ENCODE measurements at regions not wholly inside any gene's neighbourhood (a gene's known extent, or its start where the extent isn't known, plus 50 kb on each side); places are given as distances from the start of the nearest gene placed in this dataset.
A peak's percentile ranks its signal among the peaks of the same experiment; 100 is the strongest.

- no peak for TF ChIP-seq POLR2A (IDR thresholded peaks at IDR 0.05; ENCODE audit: low read depth, low read length)
- DNase-seq (ENCODE audit: insufficient read length, low spot score) (no peak), FAIRE-seq (no peak)
Measured at GRCh38 chr1:106688446-106688845, 368.0 kb upstream of the PRMT6 start.

- TF ChIP-seq POLR2A (IDR thresholded peaks at IDR 0.05; ENCODE audit: low read depth, low read length), result no peak
- FAIRE-seq, result no peak
- no peak for DNase-seq (ENCODE audit: insufficient read length, low spot score)
Measured at GRCh38 chr1:106698660-106699059, 357.8 kb upstream of the PRMT6 start.

- DNase-seq (ENCODE audit: insufficient read length, low spot score) (no peak), FAIRE-seq (no peak)
- TF ChIP-seq POLR2A (IDR thresholded peaks at IDR 0.05; ENCODE audit: low read depth, low read length), result no peak
Measured at GRCh38 chr1:106699433-106699832, 357.0 kb upstream of the PRMT6 start.

GRCh38 chr1:106700211-106700610 lies 356.3 kb upstream of the PRMT6 start:
- DNase-seq (ENCODE audit: insufficient read length, low spot score) (no peak), FAIRE-seq (no peak)
- no peak for TF ChIP-seq POLR2A (IDR thresholded peaks at IDR 0.05; ENCODE audit: low read depth, low read length)

GRCh38 chr1:106705971-106706370 lies 350.5 kb upstream of the PRMT6 start:
- no peak for TF ChIP-seq POLR2A (IDR thresholded peaks at IDR 0.05; ENCODE audit: low read depth, low read length)
- no peak for FAIRE-seq
- DNase-seq (ENCODE audit: insufficient read length, low spot score), result no peak

GRCh38 chr1:106717591-106717990 lies 338.9 kb upstream of the PRMT6 start:
- TF ChIP-seq POLR2A (IDR thresholded peaks at IDR 0.05; ENCODE audit: low read depth, low read length), result no peak
- DNase-seq (ENCODE audit: insufficient read length, low spot score) (no peak), FAIRE-seq (no peak)

GRCh38 chr1:106721790-106722189 lies 334.7 kb upstream of the PRMT6 start:
- no peak for TF ChIP-seq POLR2A (IDR thresholded peaks at IDR 0.05; ENCODE audit: low read depth, low read length)
- FAIRE-seq (no peak), DNase-seq (ENCODE audit: insufficient read length, low spot score) (no peak)

- no peak for TF ChIP-seq POLR2A (IDR thresholded peaks at IDR 0.05; ENCODE audit: low read depth, low read length)
- FAIRE-seq (no peak), DNase-seq (ENCODE audit: insufficient read length, low spot score) (no peak)
Measured at GRCh38 chr1:106722466-106722865, 334.0 kb upstream of the PRMT6 start.

GRCh38 chr1:106727171-106727570 lies 329.3 kb upstream of the PRMT6 start:
- FAIRE-seq (peak; percentile 50), DNase-seq (ENCODE audit: insufficient read length, low spot score) (no peak)
- TF ChIP-seq POLR2A (IDR thresholded peaks at IDR 0.05; ENCODE audit: low read depth, low read length), result no peak

- FAIRE-seq, result peak; percentile 66
- no peak for DNase-seq (ENCODE audit: insufficient read length, low spot score)
- TF ChIP-seq POLR2A (IDR thresholded peaks at IDR 0.05; ENCODE audit: low read depth, low read length), result no peak
Measured at GRCh38 chr1:106746448-106747085, 309.9 kb upstream of the PRMT6 start.

GRCh38 chr1:106747232-106747631 lies 309.2 kb upstream of the PRMT6 start:
- FAIRE-seq, result no peak
- TF ChIP-seq POLR2A (IDR thresholded peaks at IDR 0.05; ENCODE audit: low read depth, low read length), result no peak
- DNase-seq (ENCODE audit: insufficient read length, low spot score), result no peak

- FAIRE-seq, result no peak
- DNase-seq (ENCODE audit: insufficient read length, low spot score), result no peak
- no peak for TF ChIP-seq POLR2A (IDR thresholded peaks at IDR 0.05; ENCODE audit: low read depth, low read length)
Measured at GRCh38 chr1:106747791-106748190, 308.7 kb upstream of the PRMT6 start.

- no peak for TF ChIP-seq POLR2A (IDR thresholded peaks at IDR 0.05; ENCODE audit: low read depth, low read length)
- FAIRE-seq (no peak), DNase-seq (ENCODE audit: insufficient read length, low spot score) (no peak)
Measured at GRCh38 chr1:106748606-106749005, 307.9 kb upstream of the PRMT6 start.

GRCh38 chr1:106749491-106749890 lies 307.0 kb upstream of the PRMT6 start:
- TF ChIP-seq POLR2A (IDR thresholded peaks at IDR 0.05; ENCODE audit: low read depth, low read length), result no peak
- DNase-seq (ENCODE audit: insufficient read length, low spot score) (no peak), FAIRE-seq (no peak)

GRCh38 chr1:106749906-106750305 lies 306.6 kb upstream of the PRMT6 start:
- DNase-seq (ENCODE audit: insufficient read length, low spot score) (no peak), FAIRE-seq (no peak)
- TF ChIP-seq POLR2A (IDR thresholded peaks at IDR 0.05; ENCODE audit: low read depth, low read length), result no peak

GRCh38 chr1:106751002-106751401 lies 305.5 kb upstream of the PRMT6 start:
- FAIRE-seq (no peak), DNase-seq (ENCODE audit: insufficient read length, low spot score) (no peak)
- no peak for TF ChIP-seq POLR2A (IDR thresholded peaks at IDR 0.05; ENCODE audit: low read depth, low read length)
